ENCODE measurements at regions not wholly inside any gene's neighbourhood (a gene's known extent, or its start where the extent isn't known, plus 50 kb on each side); places are given as distances from the start of the nearest gene placed in this dataset.
"Not testable (repeated sequence)": the region's sequence is repeated elsewhere in the genome, so short reads cannot be mapped to it uniquely, and the experiment has no call there.

DNA sequence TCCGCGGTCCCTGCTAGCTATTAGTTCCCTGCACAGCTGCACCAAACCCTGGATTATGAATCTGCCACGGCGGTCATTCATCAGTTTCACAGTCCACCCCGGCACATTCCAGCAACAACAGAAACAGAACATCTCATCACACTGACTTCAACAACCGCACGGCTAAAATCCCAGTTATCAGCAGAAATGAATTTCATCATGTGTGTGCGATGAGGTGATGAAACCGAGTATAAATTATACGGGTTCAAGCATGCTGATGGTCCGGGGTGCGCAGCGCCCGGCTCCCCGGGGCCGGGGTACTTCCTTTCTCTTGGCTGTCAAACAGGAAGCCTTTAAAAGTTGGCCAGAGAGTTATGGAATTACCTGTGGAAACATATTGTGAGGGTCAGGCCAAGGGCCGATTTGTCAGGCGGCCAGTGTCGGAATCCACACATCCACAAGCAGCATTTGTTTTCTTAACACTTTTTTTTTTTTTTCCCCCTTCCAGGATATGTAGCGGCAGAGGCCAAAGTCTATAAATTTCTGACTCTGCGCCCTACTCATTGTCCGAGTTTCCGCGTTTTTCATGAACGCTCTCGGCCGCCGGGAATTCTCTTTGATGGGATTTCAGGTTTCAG, 420.9 kb upstream of the MGMT start:
- intact Hi-C loops (cut with micrococcal nuclease): no loop called here

DNA sequence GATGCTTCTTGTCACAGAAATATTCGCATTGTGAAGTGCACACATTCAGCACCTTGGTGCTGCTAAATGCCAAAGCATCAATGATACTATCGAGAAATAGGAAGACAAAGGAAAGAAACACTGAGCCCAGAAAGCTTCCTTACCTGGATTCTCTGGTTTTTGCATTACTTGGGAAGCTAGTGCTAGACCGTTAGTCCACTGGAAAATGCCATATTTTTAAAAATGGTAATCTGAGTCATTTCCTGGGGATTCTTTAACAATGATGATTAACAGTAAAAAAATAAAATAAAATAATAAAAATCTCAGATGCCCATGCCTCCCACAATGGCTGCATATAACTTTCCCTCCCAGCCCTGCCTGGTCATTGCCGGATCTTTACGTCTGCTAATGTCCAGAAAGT, 420.1 kb upstream of the MGMT start:
- intact Hi-C loops (cut with micrococcal nuclease): no loop called here

DNA sequence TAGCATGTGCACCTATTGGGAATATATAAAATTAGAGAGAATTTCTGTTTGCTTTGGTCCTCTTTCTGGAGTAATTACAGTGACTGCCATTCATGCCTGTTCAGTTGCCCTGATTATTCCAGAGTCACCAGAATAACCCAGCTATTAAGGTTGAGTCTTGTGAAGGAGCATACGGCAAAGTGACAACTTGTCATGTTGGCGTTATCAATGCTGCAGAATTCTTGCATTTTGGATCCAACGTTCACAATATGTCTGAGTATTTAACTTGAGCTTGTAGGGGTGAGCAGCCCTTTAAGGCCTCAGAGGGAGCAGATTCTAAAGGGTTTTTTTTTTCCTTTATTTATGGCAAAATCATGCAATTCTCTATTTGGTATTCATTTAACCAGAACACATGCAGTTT, 419.4 kb upstream of the MGMT start:
- intact Hi-C loops (cut with micrococcal nuclease): no loop called here

DNA sequence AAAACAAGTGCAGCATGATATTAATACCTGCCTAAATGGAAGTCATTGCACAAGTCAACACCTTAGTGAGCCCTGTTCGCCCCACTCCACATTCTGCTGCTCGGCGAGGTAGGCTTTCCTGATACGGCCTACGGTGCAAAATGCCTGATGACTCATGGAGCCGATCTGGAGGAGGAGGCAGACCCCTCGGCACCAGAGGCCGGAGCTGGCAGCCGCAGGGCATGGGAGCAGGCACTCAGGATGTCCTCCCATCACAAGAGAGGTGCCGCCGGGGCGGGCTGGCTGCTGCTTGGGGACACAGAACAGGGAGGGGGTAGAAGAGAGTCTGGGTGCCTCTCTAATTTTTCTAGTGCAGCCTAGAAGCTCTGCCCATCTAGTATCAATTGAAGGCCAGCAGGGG, 418.5 kb upstream of the MGMT start:
- intact Hi-C loops (cut with micrococcal nuclease): no loop called here

DNA sequence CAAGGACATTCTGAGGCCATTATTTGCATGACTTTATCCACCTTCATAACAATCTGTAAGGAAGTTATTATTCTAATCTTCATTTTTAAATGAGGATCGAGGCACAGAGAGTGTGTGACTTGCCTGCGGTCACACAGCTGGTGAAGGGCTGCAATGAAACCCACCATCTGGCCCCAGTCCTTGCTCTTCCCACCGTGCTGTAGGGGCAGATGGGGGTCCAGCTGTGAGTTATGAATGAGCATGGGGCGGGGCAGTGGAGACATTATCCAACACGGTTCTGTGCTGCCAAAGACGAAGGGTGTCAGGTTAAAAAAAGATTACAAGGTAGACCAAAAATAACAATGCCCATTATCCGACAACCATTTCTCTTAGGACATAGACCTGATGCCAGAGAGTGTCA, 417.5 kb upstream of the MGMT start:
- intact Hi-C loops (cut with micrococcal nuclease): no loop called here

DNA sequence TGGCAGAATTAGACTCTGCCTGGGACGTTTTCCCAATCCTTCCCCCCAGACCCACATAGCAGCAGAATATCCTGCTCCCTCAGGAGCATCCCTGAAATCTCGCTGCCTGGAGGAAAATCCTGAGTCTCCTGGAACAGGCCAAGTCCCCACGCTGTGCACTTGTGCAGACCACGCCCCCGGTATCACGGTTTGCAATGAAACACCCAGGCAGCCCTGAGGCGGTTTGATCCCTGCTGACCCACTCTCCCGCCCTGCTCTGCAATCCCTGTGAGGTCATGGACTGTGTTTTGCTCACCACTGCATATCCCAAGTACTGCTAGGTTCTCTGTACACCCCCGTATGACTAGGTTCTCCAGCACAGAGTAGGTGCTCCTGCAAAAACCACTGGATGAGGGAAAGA, 411.8 kb upstream of the MGMT start:
- intact Hi-C loops (cut with micrococcal nuclease): no loop called here

DNA sequence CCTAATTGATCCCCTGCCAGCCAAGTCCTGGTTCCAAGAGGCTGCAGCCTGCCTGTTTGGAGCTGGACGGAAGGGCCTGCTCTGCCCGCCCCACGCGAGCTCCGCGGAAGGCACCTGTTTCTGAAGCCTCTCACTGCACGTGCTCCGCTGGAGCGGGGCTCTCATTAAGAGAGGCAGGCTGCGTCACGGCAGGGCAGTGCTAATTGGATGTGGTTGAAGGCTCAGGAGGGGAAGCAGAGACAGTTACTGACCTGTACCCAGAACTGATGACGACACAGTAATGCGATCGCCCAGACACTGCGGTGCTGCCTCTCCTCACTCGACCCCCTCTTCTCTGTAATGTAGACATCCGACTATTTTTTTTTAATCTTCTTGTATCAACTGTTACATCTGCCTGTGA, 411.1 kb upstream of the MGMT start:
- intact Hi-C loops (cut with micrococcal nuclease): no loop called here

DNA sequence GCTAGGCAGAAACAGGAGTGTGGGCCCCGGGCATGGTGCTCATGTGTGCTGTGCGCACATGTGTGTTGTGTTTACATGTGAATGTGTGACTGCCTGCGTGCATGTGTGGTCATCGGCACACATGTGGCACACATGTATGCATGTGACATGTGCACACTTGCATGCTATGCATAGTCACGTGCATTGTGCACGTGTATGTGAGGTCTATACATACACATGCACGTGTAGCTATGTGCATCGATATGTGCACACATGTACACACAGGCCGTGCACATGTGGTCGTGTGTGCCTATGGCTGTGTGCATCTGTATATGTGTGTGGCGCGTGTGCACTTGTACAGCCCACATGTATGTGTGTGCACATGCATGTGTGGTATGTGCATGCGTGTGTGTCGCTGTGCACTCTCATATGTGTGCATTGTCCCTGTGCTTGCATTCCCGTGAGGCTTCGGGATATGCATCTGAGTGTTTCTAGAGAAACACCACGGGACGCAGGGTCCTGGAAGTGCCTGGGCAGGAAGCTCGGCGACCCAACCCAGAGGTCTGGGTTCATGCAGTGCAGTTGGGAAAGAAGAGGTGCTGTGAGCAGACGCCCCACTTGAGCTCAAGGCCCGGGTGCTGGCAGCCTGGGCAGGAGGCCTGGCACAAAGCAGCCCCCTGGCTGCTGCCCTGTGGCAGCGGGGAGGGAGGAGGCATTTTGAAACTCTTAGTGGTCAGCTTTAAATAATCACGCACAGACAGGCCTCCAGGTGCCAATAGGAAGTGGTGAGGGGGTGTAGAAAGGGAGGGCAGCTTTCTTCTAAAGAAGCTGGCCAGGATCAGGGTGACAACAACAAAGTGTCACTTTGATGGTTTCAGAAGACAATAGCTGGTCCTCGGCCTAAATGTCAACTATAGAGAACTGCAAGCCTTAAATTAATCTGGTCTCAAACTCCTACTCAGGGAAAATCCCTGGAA, 410.0 kb upstream of the MGMT start:
- intact Hi-C loops (cut with micrococcal nuclease): loop anchor here (1.0 kb wide), 1 partner anchor 22 kb away; no protein-coding TSS in a partner anchor

DNA sequence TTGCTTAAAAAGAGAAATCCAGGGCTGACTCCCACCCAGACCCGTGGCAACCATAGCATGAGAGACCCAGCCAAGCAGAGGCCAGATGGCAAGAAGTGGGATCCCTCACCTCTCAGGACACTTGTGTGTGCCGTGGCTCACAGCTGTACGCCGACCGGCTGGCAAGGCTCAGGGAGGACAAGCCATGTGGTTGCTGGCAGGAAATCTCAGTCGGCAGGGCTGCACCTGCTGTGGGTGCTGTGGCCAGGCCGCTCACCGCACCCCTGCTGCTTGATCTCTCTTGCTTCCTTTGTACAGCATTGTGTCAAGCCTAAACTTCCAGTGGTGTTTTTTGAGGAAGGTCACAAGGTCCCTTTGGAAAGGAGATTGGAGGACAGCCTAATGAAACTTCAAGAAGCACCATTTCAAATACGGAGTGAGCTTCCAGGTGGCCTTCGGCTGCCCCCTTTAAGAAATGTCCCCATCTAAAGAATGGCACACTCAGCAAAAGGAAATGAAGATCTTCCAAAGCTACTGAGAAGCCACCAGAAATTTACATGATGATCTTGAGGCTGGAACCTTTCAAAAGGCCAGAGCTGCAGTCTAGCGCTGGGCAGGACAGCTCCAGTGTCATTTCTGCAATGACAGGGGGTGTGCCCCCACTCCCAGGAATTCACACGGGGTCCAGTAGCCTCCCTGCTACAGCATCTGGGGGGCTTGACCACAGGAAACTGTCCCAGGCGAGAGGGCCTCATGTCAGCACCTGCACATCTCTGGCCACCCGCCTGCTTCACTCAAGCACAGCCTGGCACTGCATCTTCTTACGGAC, 409.0 kb upstream of the MGMT start:
- intact Hi-C loops (cut with micrococcal nuclease): loop anchor here (1.0 to 2.0 kb wide), 2 partner anchors 23 to 409 kb away; partner anchors contain the start of gene MGMT

DNA sequence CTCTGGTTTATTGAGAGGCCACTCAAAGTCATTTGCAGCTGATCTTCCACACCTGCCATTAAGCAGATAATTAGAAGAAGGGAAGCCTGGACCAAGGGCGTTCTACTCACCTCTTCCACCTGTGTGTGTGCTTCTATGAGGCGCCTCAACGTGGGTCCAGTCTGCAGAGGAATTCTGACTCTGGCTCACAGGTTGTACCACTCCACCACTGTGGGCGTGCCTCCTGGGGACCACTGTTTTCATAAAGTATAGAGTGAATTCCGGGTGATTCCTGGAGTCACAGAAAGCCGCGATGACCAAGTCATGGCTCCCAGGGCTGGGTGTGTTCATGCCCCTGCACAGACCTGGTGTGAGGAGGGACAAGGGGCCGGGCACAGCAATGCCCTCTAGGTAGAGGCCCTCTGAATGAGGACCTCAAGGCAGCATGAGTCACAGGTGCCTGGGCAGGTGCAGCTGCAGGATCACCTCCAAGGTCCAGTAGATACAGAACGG, 408.3 kb upstream of the MGMT start:
- intact Hi-C loops (cut with micrococcal nuclease): loop anchor here (2.0 kb wide), 1 partner anchor 408 kb away; the partner anchor contains the start of gene MGMT

DNA sequence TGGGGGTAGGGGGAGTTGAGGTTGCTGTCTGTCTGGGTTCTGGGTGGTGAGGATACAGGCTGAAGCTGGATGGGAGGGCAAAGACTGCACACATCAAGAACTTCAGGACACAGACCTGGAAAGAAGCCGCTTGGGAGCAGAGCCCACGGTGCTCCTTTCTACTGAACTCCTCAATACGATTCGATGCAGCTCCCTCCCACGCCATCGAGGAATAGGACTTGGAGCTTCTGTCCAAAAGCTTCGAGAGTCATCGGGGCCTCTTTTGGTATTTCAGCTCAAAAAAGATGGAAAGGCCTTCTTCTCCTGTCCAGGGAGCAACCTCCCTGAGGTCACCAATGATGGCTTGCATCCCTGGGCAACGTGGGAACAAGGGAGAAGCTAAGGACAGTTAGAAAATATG, 407.1 kb upstream of the MGMT start:
- intact Hi-C loops (cut with micrococcal nuclease): loop anchor here (2.0 kb wide), 1 partner anchor 407 kb away; the partner anchor contains the start of gene MGMT

DNA sequence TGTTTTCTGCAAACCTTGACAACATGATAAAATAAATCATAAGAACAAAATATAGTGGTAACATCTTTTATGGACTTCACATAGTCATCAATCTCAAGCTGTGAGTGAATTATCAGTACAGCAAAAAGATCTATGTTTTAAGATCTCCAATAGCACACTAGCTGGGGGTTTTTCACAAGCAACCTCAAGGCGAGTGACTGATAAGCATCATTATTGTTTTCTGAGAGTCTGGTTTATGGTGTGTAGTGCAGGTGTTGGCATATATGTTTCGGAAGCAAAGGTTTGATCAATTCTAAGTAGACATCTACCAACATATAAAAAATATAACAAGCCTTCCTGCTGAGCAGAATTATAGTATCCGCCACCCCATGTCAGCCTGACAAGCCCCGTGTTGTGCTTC, 403.8 kb upstream of the MGMT start:
- intact Hi-C loops (cut with micrococcal nuclease): no loop called here

DNA sequence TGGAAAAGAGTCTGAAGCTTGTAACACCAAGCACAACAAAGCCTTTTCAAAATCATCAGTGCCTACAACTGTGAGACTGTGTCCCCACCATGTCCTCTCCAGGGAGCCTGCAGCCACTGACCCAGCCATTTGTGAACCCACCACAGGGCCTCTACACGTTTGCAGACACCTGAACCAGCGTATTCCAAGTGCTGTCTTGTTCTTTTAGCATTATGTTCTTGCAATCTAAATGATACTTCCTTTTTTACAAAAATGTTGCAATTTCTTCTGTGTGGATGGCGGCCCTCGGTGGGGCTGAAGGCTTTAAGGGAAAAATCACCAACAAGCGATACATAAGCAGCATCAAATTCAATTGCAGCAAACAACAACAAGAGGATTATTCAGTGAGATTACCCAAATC, 403.2 kb upstream of the MGMT start:
- intact Hi-C loops (cut with micrococcal nuclease): no loop called here

DNA sequence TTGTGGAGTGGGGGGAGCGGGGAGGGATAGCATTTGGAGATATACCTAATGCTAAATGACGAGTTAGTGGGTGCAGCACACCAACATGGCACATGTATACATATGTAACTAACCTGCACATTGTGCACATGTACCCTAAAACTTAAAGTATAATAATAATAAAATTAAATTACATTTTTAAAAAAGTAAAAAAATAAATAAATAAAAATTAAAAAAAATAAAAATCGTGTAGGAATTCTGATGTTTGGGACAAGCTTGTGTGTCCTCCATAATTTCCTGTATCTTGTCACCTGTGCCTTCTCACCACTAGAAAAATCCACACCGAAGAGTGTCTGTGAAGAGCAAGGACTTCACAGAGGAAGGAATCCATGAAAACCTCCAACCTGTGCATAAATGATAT, 400.5 kb upstream of the MGMT start:
- intact Hi-C loops (cut with micrococcal nuclease): not testable (repeated sequence)

DNA sequence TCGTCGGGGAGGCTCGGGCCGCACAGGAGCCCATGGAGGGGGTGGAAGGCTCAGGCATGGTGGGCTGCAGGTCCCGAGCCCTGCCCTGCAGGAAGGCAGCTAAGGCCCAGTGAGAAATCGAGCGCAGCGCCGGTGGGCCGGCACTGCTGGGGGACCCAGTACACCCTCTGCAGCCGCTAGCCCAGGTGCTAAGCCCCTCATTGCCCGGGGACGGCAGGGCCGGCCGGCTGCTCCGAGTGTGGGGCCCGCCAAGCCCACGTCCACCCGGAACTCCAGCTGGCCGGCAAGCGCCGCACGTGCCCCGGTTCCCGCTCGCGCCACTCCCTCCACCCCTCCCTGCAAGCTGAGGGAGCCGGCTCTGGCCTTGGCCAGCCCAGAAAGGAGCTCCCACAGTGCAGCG, 395.6 kb upstream of the MGMT start:
- intact Hi-C loops (cut with micrococcal nuclease): not testable (repeated sequence)

DNA sequence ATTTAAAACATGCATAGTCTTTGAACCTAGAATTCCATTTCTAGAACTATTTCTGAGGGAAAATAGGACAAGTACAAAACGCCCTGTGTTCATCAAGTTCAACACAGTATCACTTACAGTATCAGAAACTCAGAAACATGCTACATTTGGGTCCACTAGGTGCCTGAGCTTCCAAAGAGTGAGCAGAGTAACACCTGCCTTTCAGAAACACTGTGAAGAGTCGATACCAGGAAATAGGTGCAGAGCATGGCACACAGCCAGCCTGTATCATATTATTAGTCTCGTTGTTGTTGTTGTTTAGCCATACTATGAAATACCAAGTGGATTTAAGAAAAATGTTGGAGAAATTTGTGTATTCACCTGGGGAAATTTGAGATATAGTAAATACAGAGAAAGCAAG, 392.1 kb upstream of the MGMT start:
- intact Hi-C loops (cut with micrococcal nuclease): no loop called here

DNA sequence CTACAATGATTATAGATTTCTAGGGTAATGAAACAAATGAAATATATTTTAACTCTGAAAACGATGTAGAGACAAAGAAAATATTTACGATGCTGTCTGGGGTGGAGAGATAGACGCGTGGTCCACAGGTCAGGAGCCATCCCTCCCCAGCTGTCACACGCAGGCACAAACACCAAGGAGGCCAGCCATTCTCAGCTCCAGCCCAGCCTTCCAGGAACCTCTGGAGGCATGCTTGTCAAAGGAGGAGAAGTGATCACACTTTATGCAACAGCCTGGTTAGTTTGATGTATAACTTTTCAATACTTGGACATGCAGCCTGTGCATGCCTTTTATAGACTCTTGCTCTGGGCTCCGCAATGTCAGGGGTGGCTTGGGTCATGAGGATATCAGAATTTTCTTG, 391.5 kb upstream of the MGMT start:
- intact Hi-C loops (cut with micrococcal nuclease): no loop called here

DNA sequence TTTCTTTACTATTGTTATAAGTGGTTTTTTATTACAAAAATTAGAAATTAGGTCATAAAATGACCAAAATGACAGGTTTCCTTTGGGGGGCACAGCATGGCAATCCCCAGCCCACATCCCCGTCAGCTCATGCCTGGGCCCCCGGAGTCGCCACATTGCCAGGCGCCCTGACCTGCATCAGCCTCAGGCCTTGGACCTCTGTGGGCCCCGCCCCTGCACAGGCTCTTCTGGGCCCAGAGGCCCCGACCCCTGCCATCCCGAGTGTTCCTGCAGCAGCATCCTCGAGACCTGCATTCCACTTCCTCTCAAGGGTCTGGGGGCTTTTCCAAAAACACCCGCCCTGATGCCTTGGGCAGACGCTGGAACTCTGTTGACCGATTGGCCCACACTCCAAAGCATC, 391.1 kb upstream of the MGMT start:
- intact Hi-C loops (cut with micrococcal nuclease): no loop called here

DNA sequence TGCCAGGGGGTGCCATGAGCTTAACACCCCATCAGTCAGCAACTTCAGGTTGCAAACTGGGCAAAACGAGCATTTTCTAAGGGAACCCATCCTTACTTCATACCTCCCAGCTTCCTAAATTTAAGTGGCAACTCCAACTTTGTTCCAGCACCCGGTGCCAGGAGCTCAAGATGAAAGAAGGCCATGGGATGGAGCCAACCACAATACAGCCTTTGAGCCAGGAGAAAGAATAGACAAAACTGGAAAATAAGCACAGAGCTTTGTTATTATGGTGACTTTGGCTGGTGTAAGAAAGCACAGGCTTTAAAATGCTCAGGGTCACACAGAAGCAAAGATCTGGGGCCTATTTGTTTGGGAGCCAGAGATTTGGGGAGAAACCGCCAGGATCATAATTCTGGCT, 388.7 kb upstream of the MGMT start:
- intact Hi-C loops (cut with micrococcal nuclease): no loop called here

DNA sequence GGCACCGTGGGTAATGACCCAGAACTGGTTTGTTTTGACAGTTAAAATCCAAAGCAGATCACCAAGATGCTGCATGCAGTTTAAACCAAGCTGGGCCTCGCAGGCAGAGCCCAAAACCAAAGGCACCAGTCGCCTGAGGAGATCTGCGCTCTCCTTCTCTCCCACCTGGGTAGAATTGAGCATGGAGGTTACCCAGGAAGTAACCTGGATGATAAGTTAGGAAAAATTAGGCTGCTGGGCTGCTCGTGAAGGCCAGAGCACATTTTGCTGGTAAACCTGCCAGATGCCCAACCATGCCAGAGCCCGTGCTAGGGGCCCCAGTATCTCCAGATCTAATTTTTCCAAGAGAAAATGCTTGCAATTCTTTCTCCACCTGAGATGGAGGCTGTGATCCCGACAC, 388.3 kb upstream of the MGMT start:
- intact Hi-C loops (cut with micrococcal nuclease): no loop called here

DNA sequence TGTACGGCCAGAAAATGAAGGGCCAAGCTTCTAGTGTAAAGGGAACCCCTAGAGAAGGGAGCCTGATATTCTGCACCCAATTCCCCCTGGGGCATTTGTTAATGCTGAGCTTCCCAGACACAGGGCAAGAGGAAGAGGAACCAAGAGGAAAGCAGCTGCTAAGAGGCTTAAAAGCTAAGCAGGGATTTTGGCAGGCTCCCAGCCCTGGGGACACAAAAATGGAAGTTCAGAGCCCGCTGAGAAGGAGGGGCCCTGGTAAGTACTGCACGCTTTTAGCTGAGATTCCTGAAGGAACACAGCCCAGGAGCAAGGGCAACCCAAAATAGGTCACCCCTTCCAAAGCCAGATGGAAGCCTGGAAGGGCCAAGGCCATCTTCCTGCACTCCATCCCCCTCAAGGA, 387.3 kb upstream of the MGMT start:
- intact Hi-C loops (cut with micrococcal nuclease): no loop called here

DNA sequence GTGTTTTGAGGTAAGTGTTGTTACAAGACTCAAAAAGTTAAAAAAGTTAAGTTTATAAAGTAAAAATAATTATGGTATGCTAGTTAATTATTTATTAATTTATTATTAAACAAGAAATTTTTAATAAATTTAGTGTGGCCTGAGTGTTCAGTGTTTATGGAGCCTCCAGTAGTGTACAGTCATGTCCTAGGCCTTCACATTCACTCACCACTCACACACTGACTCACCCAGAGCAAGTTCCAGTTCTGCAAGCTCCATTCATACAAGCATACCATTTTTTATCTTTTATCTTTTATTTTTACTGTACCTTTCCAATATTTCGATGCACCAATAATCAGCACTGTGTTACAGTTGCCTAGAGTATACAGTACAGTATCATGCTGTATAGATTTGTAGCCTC, 381.2 kb upstream of the MGMT start:
- intact Hi-C loops (cut with micrococcal nuclease): no loop called here

Measured in T-helper 1 cell treated with Interleukin-12 subunit alpha and Interleukin-12 subunit beta and Interleukin-4 antibody, amounts not matched to agents 30 ng/mL and 1 ng/mL, for 36 hours (primary cell).